Endothelial cell of umbilical vein (primary cell): ENCODE measurements at regions not wholly inside any gene's neighbourhood (a gene's known extent, or its start where the extent isn't known, plus 50 kb on each side); places are given as distances from the start of the nearest gene placed in this dataset.

Source experiments
- BruUV-seq: library from RNA; stranded (reverse); fragments of 400-500 nt; replicated peaks from 2 replicates; lab custom pipeline; 2021; lab: Mats Ljungman, UMichigan
- CTCF ChIA-PET: fragments of 300-600, 350-600 bp; sonication (Branson Sonifier 250); formaldehyde crosslinking; loops from one replicate; lab custom pipeline; 2021; ENCODE audit warnings: antibody characterized with exemption, inconsistent platforms; lab: Charles Lee
- POLR2A ChIA-PET: fragments of 300-600, 350-600 bp; sonication (Branson Sonifier 250); formaldehyde crosslinking; loops from one replicate; lab custom pipeline; 2021; ENCODE audit warnings: antibody characterized with exemption, inconsistent platforms; lab: Charles Lee
- DNase-seq: peaks from one replicate; pipeline ENCODE4 v3.0.0-alpha.2; 2011; ENCODE audit warnings: low read depth, low spot score
- FAIRE-seq: peaks from 2 replicates; lab custom pipeline; 2011; peaks lifted over from hg19 to GRCh38; lab: Jason Lieb, UNC
- H2AFZ ChIP-seq: 2 replicates; pipeline ENCODE4 v1.6.0; 2012; ENCODE audit warnings: low read depth, low read length, control low read depth, inconsistent platforms
- H3K27ac ChIP-seq: 2 replicates; pipeline ENCODE4 v1.5.1; 2011; ENCODE audit warnings: low read depth, mild to moderate bottlenecking, control low read depth, low read length, moderate library complexity; ENCODE audit not compliant: insufficient read depth
- H3K27me3 ChIP-seq, 2 experiments: 2 replicates each; pipeline versions ENCODE4 v1.6.0 to v1.6.1; 2011; ENCODE audit warnings: low read length in 2 of 2, mixed read lengths in 1 of 2; ENCODE audit not compliant: control insufficient read depth in 2 of 2, insufficient read depth in 2 of 2
- H3K36me3 ChIP-seq, 2 experiments: 2 replicates in 1 of 2; 3 replicates in 1 of 2; pipeline ENCODE4 v1.5.1; 2011; ENCODE audit warnings: low read length in 2 of 2, mild to moderate bottlenecking in 1 of 2, moderate library complexity in 1 of 2; ENCODE audit not compliant: control insufficient read depth in 2 of 2, insufficient read depth in 2 of 2; ENCODE audit errors: extremely low read depth in 1 of 2
- H3K4me1 ChIP-seq: 3 replicates; pipeline ENCODE4 v1.5.1; 2011; ENCODE audit warnings: mild to moderate bottlenecking, low read length; ENCODE audit not compliant: control insufficient read depth, insufficient read depth; ENCODE audit errors: extremely low read depth
- H3K4me2 ChIP-seq: 2 replicates; pipeline ENCODE4 v1.6.1; 2011; ENCODE audit warnings: low read length, control low read depth, mixed read lengths; ENCODE audit not compliant: insufficient read depth
- H3K4me3 ChIP-seq, 3 experiments: fragments of 200-600 bp in 1 of 3; sonication (generic), shearing (Covaris generic) in 1 of 3; replicated peaks in 1 of 3; 2 replicates each; pipeline ENCODE4 v1.5.1; 2011 to 2016; ENCODE audit warnings: control low read depth in 3 of 3, low read length in 3 of 3, mild to moderate bottlenecking in 2 of 3, inconsistent platforms in 1 of 3, low read depth in 1 of 3, moderate library complexity in 1 of 3; ENCODE audit not compliant: insufficient read depth in 1 of 3
- H3K79me2 ChIP-seq: 2 replicates; pipeline ENCODE4 v1.6.0; 2012; ENCODE audit warnings: low read length, inconsistent platforms; ENCODE audit not compliant: control insufficient read depth, insufficient read depth
- H3K9ac ChIP-seq: replicated peaks from 2 replicates; pipeline ENCODE3; 2011; ENCODE audit warnings: low read length, control low read depth; ENCODE audit not compliant: insufficient read depth; ENCODE audit errors: extremely low read depth
- H3K9me1 ChIP-seq: replicated peaks from 3 replicates; pipeline ENCODE4 v1.6.0; 2011; ENCODE audit warnings: mild to moderate bottlenecking, low read length; ENCODE audit not compliant: control insufficient read depth, insufficient read depth; ENCODE audit errors: extremely low read depth
- H3K9me3 ChIP-seq: replicated peaks from 2 replicates; pipeline ENCODE4 v1.5.1; 2012; ENCODE audit warnings: low read length, inconsistent platforms; ENCODE audit not compliant: control insufficient read depth, insufficient read depth
- H4K20me1 ChIP-seq: replicated peaks from 2 replicates; pipeline ENCODE3; 2011; ENCODE audit warnings: mild to moderate bottlenecking, low read length; ENCODE audit not compliant: control insufficient read depth, insufficient read depth; ENCODE audit errors: extremely low read depth
- CTCF ChIP-seq, 2 donors: IDR thresholded peaks; 1 replicate in 1 of 2; 2 replicates in 1 of 2; pipeline ENCODE4 v1.5.1; 2011; ENCODE audit warnings: low read length in 2 of 2, mild to moderate bottlenecking in 2 of 2, moderate library complexity in 2 of 2, control low read depth in 1 of 2, inconsistent platforms in 1 of 2, low read depth in 1 of 2; ENCODE audit not compliant: insufficient read depth in 1 of 2; ENCODE audit errors: extremely low read depth in 1 of 2
- EZH2 ChIP-seq: IDR thresholded peaks from 2 replicates; pipeline ENCODE4 v1.6.1; 2012; ENCODE audit warnings: borderline replicate concordance, low read depth, mild to moderate bottlenecking, moderate library complexity, low read length, inconsistent platforms; ENCODE audit not compliant: severe bottlenecking
- FOS ChIP-seq: IDR thresholded peaks from 2 replicates; pipeline ENCODE4 v1.6.1; 2011; ENCODE audit warnings: mild to moderate bottlenecking, low read length, moderate library complexity, borderline replicate concordance; ENCODE audit not compliant: insufficient read depth
- GATA2 ChIP-seq: IDR thresholded peaks from 2 replicates; pipeline ENCODE4 v1.7.0; 2011; ENCODE audit warnings: low read depth, mild to moderate bottlenecking, moderate library complexity, mixed read lengths, low read length; ENCODE audit not compliant: insufficient read length, insufficient read depth
- JUN ChIP-seq: IDR thresholded peaks from 2 replicates; pipeline ENCODE4 v1.6.1; 2011; ENCODE audit warnings: borderline replicate concordance, low read depth; ENCODE audit not compliant: insufficient read length, insufficient read depth
- MAX ChIP-seq: IDR thresholded peaks from 2 replicates; pipeline ENCODE4 v1.6.1; 2011; ENCODE audit not compliant: insufficient read depth, insufficient read length
- MYC ChIP-seq: IDR thresholded peaks from one replicate; pipeline ENCODE4 v1.6.1; 2011; ENCODE audit warnings: mild to moderate bottlenecking, low read depth, low read length
- POLR2A ChIP-seq: IDR thresholded peaks from 2 replicates; pipeline ENCODE4 v1.6.1; 2012; ENCODE audit warnings: low read depth, mild to moderate bottlenecking, control low read depth, low read length
- POLR2AphosphoS5 ChIP-seq: IDR thresholded peaks from 2 replicates; pipeline ENCODE4 v1.6.1; 2012; ENCODE audit warnings: low read depth, mild to moderate bottlenecking, control low read depth, low read length, moderate library complexity; ENCODE audit not compliant: insufficient read depth
- dilution Hi-C: fragments of 300-500 bp; cut with MboI; formaldehyde crosslinking; loops from one replicate; pipeline ENCODE4 v1.15.0; 2019; ENCODE audit warnings: low sequenced_read_pairs; ENCODE audit not compliant: extremely low pct_ligation_motif_present
- intact Hi-C: fragments of 100-400 bp; cut with micrococcal nuclease; formaldehyde crosslinking; loops from one replicate; pipeline ENCODE4 v1.10.0; 2022

GRCh38 chr16:65947951-65948350 is 418.5 kb upstream of the CDH5 start:
- dilution Hi-C loops: no loop called here
- Histone ChIP-seq H3K9ac (no peak overlapping the region), H3K4me2 (no peak overlapping the region), H3K27me3 (no peaks in the 10 kb centered on the region), H3K9me3 (no peaks in the 10 kb centered on the region), H3K9me1 (no peaks in the 10 kb centered on the region), H4K20me1 (no peaks in the 10 kb centered on the region), H3K36me3 (no peaks in the 10 kb centered on the region), H3K27ac (no peak overlapping the region), H3K79me2 (no peaks in the 10 kb centered on the region), H3K4me1 (no peaks in the 10 kb centered on the region), H2AFZ (no peak overlapping the region), H3K4me3 (no peak overlapping the region)
- DNase-seq: no peak
- no peak for FAIRE-seq
- TF ChIP-seq POLR2AphosphoS5 (no peak), POLR2A (no peak), FOS (no peak), GATA2 (no peak), MYC (no peak), MAX (no peak), EZH2 (no peak)
- POLR2A ChIA-PET: no interaction called here
- CTCF ChIA-PET: no interaction called here
- intact Hi-C loops: no loop called here
- no TSS peak for BruUV-seq

GRCh38 chr16:65945493-65945892 is 421.0 kb upstream of the CDH5 start:
- H3K27ac ChIP-seq: no peak overlapping the region
- no peaks in the 10 kb centered on the region for H3K9me3 ChIP-seq
- H4K20me1 ChIP-seq: no peaks in the 10 kb centered on the region
- H3K36me3 ChIP-seq: no peaks in the 10 kb centered on the region
- TF ChIP-seq FOS: no peak
- no peak for TF ChIP-seq JUN
- TF ChIP-seq EZH2: no peak
- no peak for TF ChIP-seq GATA2
- TF ChIP-seq CTCF (IDR thresholded peaks at IDR 0.05; ENCODE audit: extremely low read depth in 1 of 2, insufficient read depth in 1 of 2, low read depth in 1 of 2, low read length in 2 of 2): no peak
- no peak for TF ChIP-seq MAX
- no peak for TF ChIP-seq MYC
- TF ChIP-seq POLR2A: no peak
- no peak for TF ChIP-seq POLR2AphosphoS5
- no peak overlapping the region for H2AFZ ChIP-seq
- H3K4me2 ChIP-seq: no peak overlapping the region
- FAIRE-seq (no peak), DNase-seq (no peak)
- H3K4me3 ChIP-seq: no peak overlapping the region
- ChIA-PET CTCF (no interaction called here), POLR2A (no interaction called here)
- no TSS peak for BruUV-seq
- H3K9me1 ChIP-seq: no peaks in the 10 kb centered on the region
- no peaks in the 10 kb centered on the region for H3K27me3 ChIP-seq
- dilution Hi-C loops (no loop called here), intact Hi-C loops (no loop called here)
- no peaks in the 10 kb centered on the region for H3K79me2 ChIP-seq
- H3K4me1 ChIP-seq: no peaks in the 10 kb centered on the region
- no peak overlapping the region for H3K9ac ChIP-seq
